ENCODE measurements at regions not wholly inside any gene's neighbourhood (a gene's known extent, or its start where the extent isn't known, plus 50 kb on each side); places are given as distances from the start of the nearest gene placed in this dataset.

DNA sequence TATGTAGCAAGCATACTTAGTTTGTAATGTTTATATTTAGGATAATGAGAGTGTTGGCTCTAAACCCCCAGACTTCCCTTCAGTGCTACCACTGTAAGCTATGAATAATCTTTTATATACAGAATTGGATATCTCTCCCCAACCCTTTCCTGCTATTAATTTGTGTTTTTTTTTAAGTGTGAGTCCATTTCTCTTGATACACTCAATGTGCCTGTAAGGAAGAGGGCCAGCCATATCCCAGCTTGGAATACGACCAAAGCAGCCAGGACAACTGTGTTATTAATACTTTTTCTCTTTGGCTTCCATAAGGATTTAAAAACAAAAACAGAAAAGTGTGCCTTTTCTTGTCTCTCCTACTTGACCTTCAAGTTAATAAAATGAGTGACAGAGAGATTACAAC, 116.7 kb downstream of the SNAPC1 start:
- no peak overlapping the region for H3K18ac ChIP-seq (ENCODE audit: insufficient read length, low read depth, low read length)
- H3K23me2 ChIP-seq (ENCODE audit: insufficient read length, low read depth, low read length, poor library complexity, severe bottlenecking): no peaks in the 10 kb centered on the region
- no peak overlapping the region for H2BK20ac ChIP-seq (ENCODE audit: low read depth, low read length, poor library complexity, severe bottlenecking)
- H3K4me2 ChIP-seq (ENCODE audit: insufficient read depth, insufficient read length, low read length): no peak overlapping the region
- no peaks in the 10 kb centered on the region for H3K4me1 ChIP-seq (ENCODE audit: insufficient read depth, low read length)
- H4K20me1 ChIP-seq (ENCODE audit: control insufficient read depth, insufficient read depth, insufficient read length): no peaks in the 10 kb centered on the region
- no peaks in the 10 kb centered on the region for H3K27me3 ChIP-seq (ENCODE audit: insufficient read depth, low read length)
- H3K27ac Mint-ChIP-seq: no peak overlapping the region
- no peak overlapping the region for H3K27ac ChIP-seq (ENCODE audit: insufficient read length, low read depth, low read length)
- DNase-seq: no peak
- H3K4me1 Mint-ChIP-seq: peaks cover 9% of the 10 kb centered on the region in 2 experiments; a peak in 3 of 4 replicates
- H3K4me3 Mint-ChIP-seq: no peak overlapping the region
- no peak overlapping the region for H3K23ac ChIP-seq (ENCODE audit: insufficient read length, low read depth, low read length)
- no peak overlapping the region for H2BK120ac ChIP-seq (ENCODE audit: low read depth, low read length, poor library complexity, severe bottlenecking)
- H3T11ph ChIP-seq (ENCODE audit: low read length): no peak overlapping the region
- peaks cover 3 to 4% of the 10 kb centered on the region in 2 experiments; a peak in 2 of 5 replicates for H3K9me3 Mint-ChIP-seq
- no peaks in the 10 kb centered on the region for H3K79me2 ChIP-seq (ENCODE audit: insufficient read depth, low read length)
- no peak overlapping the region for H3K9ac ChIP-seq (ENCODE audit: extremely low read depth, insufficient read length, low read length)
- no peak overlapping the region for H4K8ac ChIP-seq (replicated peaks; ENCODE audit: insufficient read length, low read depth, low read length)
- H2BK5ac ChIP-seq (ENCODE audit: insufficient read length, low read length): no peak overlapping the region
- no peak overlapping the region for H2AK5ac ChIP-seq (ENCODE audit: insufficient read length, low read length)
- H2BK12ac ChIP-seq (ENCODE audit: insufficient read length, low read depth, low read length): no peak overlapping the region
- H2AFZ ChIP-seq (ENCODE audit: low read length): no peak overlapping the region
- no peak overlapping the region for H3K56ac ChIP-seq (ENCODE audit: insufficient read length, low read depth, low read length)
- H3K36me3 Mint-ChIP-seq (ENCODE audit: insufficient read depth in 1 of 3, low read depth in 3 of 3): no peaks in the 10 kb centered on the region; a peak in 1 of 7 replicates
- TF ChIP-seq, protein P1, sequence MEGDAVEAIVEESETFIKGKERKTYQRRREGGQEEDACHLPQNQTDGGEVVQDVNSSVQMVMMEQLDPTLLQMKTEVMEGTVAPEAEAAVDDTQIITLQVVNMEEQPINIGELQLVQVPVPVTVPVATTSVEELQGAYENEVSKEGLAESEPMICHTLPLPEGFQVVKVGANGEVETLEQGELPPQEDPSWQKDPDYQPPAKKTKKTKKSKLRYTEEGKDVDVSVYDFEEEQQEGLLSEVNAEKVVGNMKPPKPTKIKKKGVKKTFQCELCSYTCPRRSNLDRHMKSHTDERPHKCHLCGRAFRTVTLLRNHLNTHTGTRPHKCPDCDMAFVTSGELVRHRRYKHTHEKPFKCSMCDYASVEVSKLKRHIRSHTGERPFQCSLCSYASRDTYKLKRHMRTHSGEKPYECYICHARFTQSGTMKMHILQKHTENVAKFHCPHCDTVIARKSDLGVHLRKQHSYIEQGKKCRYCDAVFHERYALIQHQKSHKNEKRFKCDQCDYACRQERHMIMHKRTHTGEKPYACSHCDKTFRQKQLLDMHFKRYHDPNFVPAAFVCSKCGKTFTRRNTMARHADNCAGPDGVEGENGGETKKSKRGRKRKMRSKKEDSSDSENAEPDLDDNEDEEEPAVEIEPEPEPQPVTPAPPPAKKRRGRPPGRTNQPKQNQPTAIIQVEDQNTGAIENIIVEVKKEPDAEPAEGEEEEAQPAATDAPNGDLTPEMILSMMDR (conservative IDR thresholded peaks at IDR 0.05): no peak
- H3K79me1 ChIP-seq (ENCODE audit: insufficient read depth, low read depth, low read length, poor library complexity, severe bottlenecking): no peaks in the 10 kb centered on the region
- no peaks in the 10 kb centered on the region for H3K9me3 ChIP-seq (ENCODE audit: control insufficient read depth, low read depth, low read length)
- WGBS (ENCODE audit: extremely low coverage, insufficient read length, low lambda C conversion rate): no CpG with 5 or more reads among the region's 1 CpG
- no peak overlapping the region for H3K4ac ChIP-seq (ENCODE audit: low read depth, low read length)
- H4K5ac ChIP-seq (ENCODE audit: insufficient read length, low read depth, low read length): no peak overlapping the region
- no peak overlapping the region for H3K14ac ChIP-seq (ENCODE audit: insufficient read depth, low read length)
- H2BK15ac ChIP-seq (ENCODE audit: low read depth, low read length): no peak overlapping the region
- peaks cover 1% of the 10 kb centered on the region; the same call in 1 of the 2 replicates for H3K27me3 Mint-ChIP-seq (ENCODE audit: low read depth)
- H4K91ac ChIP-seq (ENCODE audit: insufficient read length, low read depth, low read length): no peak overlapping the region

All from H9 (cell line).